ENCODE measurements at regions not wholly inside any gene's neighbourhood (a gene's known extent, or its start where the extent isn't known, plus 50 kb on each side); places are given as distances from the start of the nearest gene placed in this dataset.

- no peaks in the 10 kb centered on the region for H3K4me1 ChIP-seq (ENCODE audit: insufficient read depth, low read length, poor library complexity, severe bottlenecking)
- no peaks in the 10 kb centered on the region for H4K20me1 ChIP-seq (ENCODE audit: insufficient read depth, low read length, poor library complexity, severe bottlenecking)
- H3K9ac ChIP-seq (ENCODE audit: low read depth, low read length, poor library complexity, severe bottlenecking), result no peak overlapping the region
- H3K9me3 ChIP-seq (ENCODE audit: insufficient read depth, low read depth, low read length), result peaks cover 3% of the 10 kb centered on the region; the same call in 1 of the 2 replicates
- H3K79me2 ChIP-seq (ENCODE audit: insufficient read depth, low read length), result no peaks in the 10 kb centered on the region
- no peak overlapping the region for H3K4me3 ChIP-seq (ENCODE audit: low read length, poor library complexity, severe bottlenecking)
- H3K36me3 ChIP-seq (ENCODE audit: insufficient read depth, low read length), result no peaks in the 10 kb centered on the region
- no peaks in the 10 kb centered on the region for H3K27me3 ChIP-seq (ENCODE audit: insufficient read depth, low read length, poor library complexity, severe bottlenecking)
- no peaks in the 10 kb centered on the region for H3K9me2 ChIP-seq (replicated peaks; ENCODE audit: low read depth, low read length)
- H3K4me2 ChIP-seq (ENCODE audit: low read depth, low read length, poor library complexity, severe bottlenecking), result no peak overlapping the region
- H2AFZ ChIP-seq (ENCODE audit: low read length), result no peak overlapping the region
- no peak for TF ChIP-seq EZH2phosphoT487 (IDR thresholded peaks at IDR 0.05; ENCODE audit: borderline replicate concordance)
- no peak for TF ChIP-seq CTCF (conservative IDR thresholded peaks at IDR 0.05; ENCODE audit: low read length)
- no peaks in the 10 kb centered on the region for H3F3A ChIP-seq (ENCODE audit: low read depth)
These were observed 75.5 kb downstream of the KLF6 start for GRCh38 chr10:3709456-3710060.

GRCh38 chr10:3708852-3709251 lies 76.2 kb downstream of the KLF6 start:
- Histone ChIP-seq H3K36me3 (ENCODE audit: insufficient read depth, low read length) (no peaks in the 10 kb centered on the region), H3K9me2 (replicated peaks; ENCODE audit: low read depth, low read length) (no peaks in the 10 kb centered on the region), H3K4me2 (ENCODE audit: low read depth, low read length, poor library complexity, severe bottlenecking) (no peak overlapping the region), H4K20me1 (ENCODE audit: insufficient read depth, low read length, poor library complexity, severe bottlenecking) (no peaks in the 10 kb centered on the region), H3K79me2 (ENCODE audit: insufficient read depth, low read length) (no peaks in the 10 kb centered on the region), H3K9me3 (ENCODE audit: insufficient read depth, low read depth, low read length) (peaks cover 3% of the 10 kb centered on the region; the same call in 1 of the 2 replicates), H3K27me3 (ENCODE audit: insufficient read depth, low read length, poor library complexity, severe bottlenecking) (no peaks in the 10 kb centered on the region), H3K4me3 (ENCODE audit: low read length, poor library complexity, severe bottlenecking) (no peak overlapping the region), H2AFZ (ENCODE audit: low read length) (no peak overlapping the region), H3F3A (ENCODE audit: low read depth) (no peaks in the 10 kb centered on the region), H3K4me1 (ENCODE audit: insufficient read depth, low read length, poor library complexity, severe bottlenecking) (no peaks in the 10 kb centered on the region), H3K9ac (ENCODE audit: low read depth, low read length, poor library complexity, severe bottlenecking) (no peak overlapping the region)
- no peak for TF ChIP-seq EZH2phosphoT487 (IDR thresholded peaks at IDR 0.05; ENCODE audit: borderline replicate concordance)
- no peak for TF ChIP-seq CTCF (conservative IDR thresholded peaks at IDR 0.05; ENCODE audit: low read length)

- TF ChIP-seq EZH2phosphoT487 (IDR thresholded peaks at IDR 0.05; ENCODE audit: borderline replicate concordance) (no peak), CTCF (conservative IDR thresholded peaks at IDR 0.05; ENCODE audit: low read length) (no peak)
- no peaks in the 10 kb centered on the region for H3K27me3 ChIP-seq (ENCODE audit: insufficient read depth, low read length, poor library complexity, severe bottlenecking)
- no peaks in the 10 kb centered on the region for H3K9me2 ChIP-seq (replicated peaks; ENCODE audit: low read depth, low read length)
- H3K36me3 ChIP-seq (ENCODE audit: insufficient read depth, low read length), result no peaks in the 10 kb centered on the region
- no peaks in the 10 kb centered on the region for H3K4me1 ChIP-seq (ENCODE audit: insufficient read depth, low read length, poor library complexity, severe bottlenecking)
- no peak overlapping the region for H3K9ac ChIP-seq (ENCODE audit: low read depth, low read length, poor library complexity, severe bottlenecking)
- no peaks in the 10 kb centered on the region for H3K9me3 ChIP-seq (ENCODE audit: insufficient read depth, low read depth, low read length)
- no peaks in the 10 kb centered on the region for H3K79me2 ChIP-seq (ENCODE audit: insufficient read depth, low read length)
- no peaks in the 10 kb centered on the region for H3F3A ChIP-seq (ENCODE audit: low read depth)
- no peak overlapping the region for H3K4me3 ChIP-seq (ENCODE audit: low read length, poor library complexity, severe bottlenecking)
- no peaks in the 10 kb centered on the region for H4K20me1 ChIP-seq (ENCODE audit: insufficient read depth, low read length, poor library complexity, severe bottlenecking)
- H3K4me2 ChIP-seq (ENCODE audit: low read depth, low read length, poor library complexity, severe bottlenecking), result no peak overlapping the region
- H2AFZ ChIP-seq (ENCODE audit: low read length), result no peak overlapping the region
These were observed 80.3 kb downstream of the KLF6 start for GRCh38 chr10:3704565-3705325.
